ENCODE measurements at regions not wholly inside any gene's neighbourhood (a gene's known extent, or its start where the extent isn't known, plus 50 kb on each side); places are given as distances from the start of the nearest gene placed in this dataset.

DNA sequence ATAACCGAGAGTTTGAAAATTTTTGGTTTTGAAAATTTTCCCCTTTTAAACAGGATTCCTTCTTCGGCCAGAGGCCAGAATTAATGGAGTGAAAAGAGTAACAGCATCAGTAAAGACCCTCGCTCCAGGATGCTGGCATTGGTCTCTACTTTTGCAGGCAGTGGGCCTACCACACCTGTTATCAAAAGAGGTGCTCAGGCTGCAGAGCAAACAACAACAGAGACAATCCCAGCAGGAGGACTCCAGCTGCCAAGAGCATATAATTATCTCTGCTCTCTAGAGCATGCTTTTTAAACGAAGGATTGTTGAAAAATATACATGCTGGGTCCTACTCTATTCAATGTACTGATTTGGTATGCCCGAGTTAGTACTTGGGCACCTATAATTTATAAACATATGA lies 1048.5 kb downstream of the PLA2G4A start:
- TF ChIP-seq TAF1 (IDR thresholded peaks at IDR 0.05; ENCODE audit: borderline replicate concordance, low read depth, low read length), result no peak
- no peak for TF ChIP-seq POLR2A (IDR thresholded peaks at IDR 0.05; ENCODE audit: low read depth, low read length)
- TF ChIP-seq POLR2AphosphoS5 (IDR thresholded peaks at IDR 0.05; ENCODE audit: low read depth, low read length), result no peak

All from GM12892 (cell line).